Liver (tissue), 3 donors: ENCODE measurements at regions not wholly inside any gene's neighbourhood (a gene's known extent, or its start where the extent isn't known, plus 50 kb on each side); places are given as distances from the start of the nearest gene placed in this dataset.

Source experiments
- RAD21 ChIP-seq, 2 donors: IDR thresholded peaks; 2 replicates each; pipeline ENCODE4 v1.6.1; 2016; ENCODE audit warnings: antibody characterized with exemption in 2 of 2, mild to moderate bottlenecking in 2 of 2
- RXRA ChIP-seq, 2 donors: IDR thresholded peaks; 2 replicates each; pipeline ENCODE4 v1.6.1; 2017 to 2018; ENCODE audit warnings: antibody characterized with exemption in 2 of 2, mild to moderate bottlenecking in 1 of 2
- TAF1 ChIP-seq: conservative IDR thresholded peaks from 2 replicates; pipeline ENCODE4 v1.6.1; 2016; ENCODE audit warnings: antibody characterized with exemption, mild to moderate bottlenecking
- TF ChIP-seq, protein P1 (sequence below): fragments of 150-350 bp; IDR thresholded peaks from 2 replicates; pipeline ENCODE4 v1.5.1; 2017; ENCODE audit warnings: improper control_type of control experiment, low read depth, low read length; ENCODE audit not compliant: missing input control
- TF ChIP-seq, protein P2 (sequence below): IDR thresholded peaks from 2 replicates; pipeline ENCODE4 v1.6.1; 2016; ENCODE audit warnings: antibody characterized with exemption
- TF ChIP-seq, protein P3 (sequence below): IDR thresholded peaks from 2 replicates; pipeline ENCODE4 v1.6.1; 2016; ENCODE audit warnings: antibody characterized with exemption, mild to moderate bottlenecking
- TF ChIP-seq, protein P4 (sequence below): IDR thresholded peaks from 2 replicates; pipeline ENCODE4 v1.6.1; 2016; ENCODE audit warnings: antibody characterized with exemption
- donor health status: healthy.
- donor health status: healthy.

- TF ChIP-seq, protein P1, sequence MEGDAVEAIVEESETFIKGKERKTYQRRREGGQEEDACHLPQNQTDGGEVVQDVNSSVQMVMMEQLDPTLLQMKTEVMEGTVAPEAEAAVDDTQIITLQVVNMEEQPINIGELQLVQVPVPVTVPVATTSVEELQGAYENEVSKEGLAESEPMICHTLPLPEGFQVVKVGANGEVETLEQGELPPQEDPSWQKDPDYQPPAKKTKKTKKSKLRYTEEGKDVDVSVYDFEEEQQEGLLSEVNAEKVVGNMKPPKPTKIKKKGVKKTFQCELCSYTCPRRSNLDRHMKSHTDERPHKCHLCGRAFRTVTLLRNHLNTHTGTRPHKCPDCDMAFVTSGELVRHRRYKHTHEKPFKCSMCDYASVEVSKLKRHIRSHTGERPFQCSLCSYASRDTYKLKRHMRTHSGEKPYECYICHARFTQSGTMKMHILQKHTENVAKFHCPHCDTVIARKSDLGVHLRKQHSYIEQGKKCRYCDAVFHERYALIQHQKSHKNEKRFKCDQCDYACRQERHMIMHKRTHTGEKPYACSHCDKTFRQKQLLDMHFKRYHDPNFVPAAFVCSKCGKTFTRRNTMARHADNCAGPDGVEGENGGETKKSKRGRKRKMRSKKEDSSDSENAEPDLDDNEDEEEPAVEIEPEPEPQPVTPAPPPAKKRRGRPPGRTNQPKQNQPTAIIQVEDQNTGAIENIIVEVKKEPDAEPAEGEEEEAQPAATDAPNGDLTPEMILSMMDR, result no peak
- TF ChIP-seq TAF1 (no peak), RXRA (IDR thresholded peaks at IDR 0.05) (no peak), RAD21 (IDR thresholded peaks at IDR 0.05) (no peak)
- TF ChIP-seq, protein P2, sequence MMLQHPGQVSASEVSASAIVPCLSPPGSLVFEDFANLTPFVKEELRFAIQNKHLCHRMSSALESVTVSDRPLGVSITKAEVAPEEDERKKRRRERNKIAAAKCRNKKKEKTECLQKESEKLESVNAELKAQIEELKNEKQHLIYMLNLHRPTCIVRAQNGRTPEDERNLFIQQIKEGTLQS, result no peak
- TF ChIP-seq, protein P3, sequence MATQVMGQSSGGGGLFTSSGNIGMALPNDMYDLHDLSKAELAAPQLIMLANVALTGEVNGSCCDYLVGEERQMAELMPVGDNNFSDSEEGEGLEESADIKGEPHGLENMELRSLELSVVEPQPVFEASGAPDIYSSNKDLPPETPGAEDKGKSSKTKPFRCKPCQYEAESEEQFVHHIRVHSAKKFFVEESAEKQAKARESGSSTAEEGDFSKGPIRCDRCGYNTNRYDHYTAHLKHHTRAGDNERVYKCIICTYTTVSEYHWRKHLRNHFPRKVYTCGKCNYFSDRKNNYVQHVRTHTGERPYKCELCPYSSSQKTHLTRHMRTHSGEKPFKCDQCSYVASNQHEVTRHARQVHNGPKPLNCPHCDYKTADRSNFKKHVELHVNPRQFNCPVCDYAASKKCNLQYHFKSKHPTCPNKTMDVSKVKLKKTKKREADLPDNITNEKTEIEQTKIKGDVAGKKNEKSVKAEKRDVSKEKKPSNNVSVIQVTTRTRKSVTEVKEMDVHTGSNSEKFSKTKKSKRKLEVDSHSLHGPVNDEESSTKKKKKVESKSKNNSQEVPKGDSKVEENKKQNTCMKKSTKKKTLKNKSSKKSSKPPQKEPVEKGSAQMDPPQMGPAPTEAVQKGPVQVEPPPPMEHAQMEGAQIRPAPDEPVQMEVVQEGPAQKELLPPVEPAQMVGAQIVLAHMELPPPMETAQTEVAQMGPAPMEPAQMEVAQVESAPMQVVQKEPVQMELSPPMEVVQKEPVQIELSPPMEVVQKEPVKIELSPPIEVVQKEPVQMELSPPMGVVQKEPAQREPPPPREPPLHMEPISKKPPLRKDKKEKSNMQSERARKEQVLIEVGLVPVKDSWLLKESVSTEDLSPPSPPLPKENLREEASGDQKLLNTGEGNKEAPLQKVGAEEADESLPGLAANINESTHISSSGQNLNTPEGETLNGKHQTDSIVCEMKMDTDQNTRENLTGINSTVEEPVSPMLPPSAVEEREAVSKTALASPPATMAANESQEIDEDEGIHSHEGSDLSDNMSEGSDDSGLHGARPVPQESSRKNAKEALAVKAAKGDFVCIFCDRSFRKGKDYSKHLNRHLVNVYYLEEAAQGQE, result no peak
- TF ChIP-seq, protein P4, sequence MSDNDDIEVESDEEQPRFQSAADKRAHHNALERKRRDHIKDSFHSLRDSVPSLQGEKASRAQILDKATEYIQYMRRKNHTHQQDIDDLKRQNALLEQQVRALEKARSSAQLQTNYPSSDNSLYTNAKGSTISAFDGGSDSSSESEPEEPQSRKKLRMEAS, result no peak
These were observed 365.9 kb upstream of the THBS1 start for GRCh38 chr15:39215015-39215414.
